Stimulated activated naive CD8-positive, alpha-beta T cell treated with anti-CD3 and anti-CD28 coated beads, Interleukin-15, amount 100 ng/mL, for 72 hours (primary cell): ENCODE measurements at regions not wholly inside any gene's neighbourhood (a gene's known extent, or its start where the extent isn't known, plus 50 kb on each side); places are given as distances from the start of the nearest gene placed in this dataset.

Source experiments
- ATAC-seq: fragments of 150-1000 bp; cut with Tn5 transposase; 2 replicates; pipeline ENCODE4 v1.10.0; 2021; ENCODE audit warnings: mild to moderate bottlenecking, moderate library complexity
- DNase-seq, 2 donors: peaks; one replicate each; pipeline ENCODE4 v3.0.0; 2021 to 2022
- H3K27ac Mint-ChIP-seq, 2 donors: one replicate each; pipeline ENCODE4 v1.8.0; 2022; ENCODE audit warnings: mild to moderate bottlenecking in 2 of 2, mixed read lengths in 2 of 2, moderate library complexity in 2 of 2
- H3K27me3 Mint-ChIP-seq: one replicate; pipeline ENCODE4 v1.8.0; 2022; ENCODE audit warnings: mixed read lengths
- H3K4me1 Mint-ChIP-seq: one replicate; pipeline ENCODE4 v1.8.0; 2022; ENCODE audit warnings: mild to moderate bottlenecking, mixed read lengths
- H3K4me3 Mint-ChIP-seq, 2 donors: one replicate each; pipeline ENCODE4 v1.8.0; 2022; ENCODE audit warnings: mild to moderate bottlenecking in 2 of 2, mixed read lengths in 2 of 2, moderate library complexity in 1 of 2
- H3K9me3 Mint-ChIP-seq, 2 donors: one replicate each; pipeline ENCODE4 v1.8.0; 2022; ENCODE audit warnings: mixed read lengths in 2 of 2

DNA sequence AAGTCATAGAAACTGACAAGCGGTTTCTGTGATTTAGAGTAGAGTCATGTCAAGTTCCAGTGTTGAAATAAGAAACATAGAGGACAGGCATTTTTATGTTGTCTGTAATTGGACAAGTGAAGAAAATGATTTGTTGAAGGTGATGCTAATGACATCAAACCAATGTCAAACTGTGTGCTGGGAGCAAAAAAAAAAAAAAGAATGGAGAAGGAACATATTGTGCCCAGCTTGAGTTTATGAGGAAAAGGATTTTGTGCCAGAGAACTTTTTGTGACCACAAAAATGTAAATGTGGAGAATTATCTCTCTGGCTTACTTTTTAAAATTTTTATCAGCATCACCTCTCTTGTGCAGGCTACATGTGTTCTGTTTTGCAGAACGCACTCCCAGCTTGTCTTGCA, 495.7 kb downstream of the RAPGEF2 start:
- ATAC-seq (no peak), DNase-seq (no peak)
- peaks cover 6% of the 10 kb centered on the region for H3K27me3 Mint-ChIP-seq
- H3K27ac Mint-ChIP-seq: peak overlapping the region in 1 of 2 donors; percentile 10
- H3K4me1 Mint-ChIP-seq: no peaks in the 10 kb centered on the region
- H3K4me3 Mint-ChIP-seq: no peak overlapping the region
- H3K9me3 Mint-ChIP-seq: no peaks in the 10 kb centered on the region

DNA sequence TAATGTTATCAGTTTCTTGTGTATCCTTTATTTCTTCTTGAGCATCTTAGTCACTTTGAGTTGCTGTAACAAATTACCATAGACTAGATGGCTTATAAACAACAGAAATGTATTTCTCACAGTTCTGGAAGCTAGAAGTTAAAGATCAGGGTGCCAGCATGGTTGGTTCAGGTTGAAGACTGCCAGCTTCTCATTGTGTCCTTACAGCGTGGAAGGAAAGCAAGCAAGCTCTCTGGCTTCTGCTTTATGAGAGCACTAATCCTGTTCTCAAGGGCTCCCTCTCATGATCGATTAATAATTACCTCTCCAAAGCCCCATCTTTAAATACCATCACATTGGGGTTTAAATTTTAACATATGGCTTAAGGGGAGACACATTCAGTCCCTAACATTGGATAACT, 497.2 kb downstream of the RAPGEF2 start:
- no peak for ATAC-seq
- Mint-ChIP-seq H3K27me3 (peaks cover 3% of the 10 kb centered on the region), H3K9me3 (no peaks in the 10 kb centered on the region), H3K27ac (no peak overlapping the region), H3K4me3 (no peak overlapping the region), H3K4me1 (no peaks in the 10 kb centered on the region)
- no peak for DNase-seq

DNA sequence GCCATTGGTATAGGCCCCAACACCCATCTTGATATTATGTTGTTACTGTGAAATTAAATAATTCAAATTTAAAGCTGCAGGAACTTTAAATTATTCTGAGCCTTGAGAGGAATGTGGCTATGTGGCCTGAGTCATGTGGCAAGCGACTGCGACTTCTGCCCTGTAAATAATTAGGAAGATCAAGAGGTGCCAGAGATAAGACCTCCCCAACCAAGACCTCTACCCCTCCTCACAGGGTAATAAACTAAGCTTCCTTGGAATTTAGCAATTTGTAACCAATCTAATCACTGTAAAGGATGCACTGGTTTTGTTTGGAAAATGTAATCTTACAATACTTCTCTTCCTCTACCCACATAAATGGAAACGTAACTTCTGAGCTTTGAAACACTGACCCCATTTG, 501.9 kb downstream of the RAPGEF2 start:
- Mint-ChIP-seq H3K4me1 (no peaks in the 10 kb centered on the region), H3K9me3 (no peaks in the 10 kb centered on the region), H3K4me3 (no peak overlapping the region), H3K27me3 (no peaks in the 10 kb centered on the region), H3K27ac (no peak overlapping the region)
- no peak for DNase-seq
- ATAC-seq: no peak

DNA sequence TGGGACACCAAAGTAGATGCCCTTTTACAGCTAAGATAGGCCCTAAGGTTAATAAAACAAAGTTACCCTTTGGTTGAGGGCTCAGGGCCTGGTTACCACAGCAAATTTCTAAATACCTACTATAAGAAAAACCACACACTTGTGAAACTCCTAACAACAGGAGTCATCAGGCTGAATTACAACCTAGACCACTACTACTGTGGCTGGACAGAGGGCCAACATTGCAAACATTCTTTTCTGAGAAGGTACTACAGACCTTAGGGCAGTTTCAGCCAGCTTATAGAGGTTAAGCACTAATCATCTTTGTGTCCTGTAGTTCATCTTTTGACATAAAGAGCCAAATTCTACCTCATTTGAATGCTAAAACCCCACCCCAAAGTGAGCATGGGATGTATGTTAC, 504.0 kb downstream of the RAPGEF2 start:
- ATAC-seq (no peak), DNase-seq (no peak)
- Mint-ChIP-seq H3K9me3 (no peaks in the 10 kb centered on the region), H3K27ac (no peak overlapping the region), H3K4me3 (no peak overlapping the region), H3K4me1 (no peaks in the 10 kb centered on the region), H3K27me3 (no peaks in the 10 kb centered on the region)

DNA sequence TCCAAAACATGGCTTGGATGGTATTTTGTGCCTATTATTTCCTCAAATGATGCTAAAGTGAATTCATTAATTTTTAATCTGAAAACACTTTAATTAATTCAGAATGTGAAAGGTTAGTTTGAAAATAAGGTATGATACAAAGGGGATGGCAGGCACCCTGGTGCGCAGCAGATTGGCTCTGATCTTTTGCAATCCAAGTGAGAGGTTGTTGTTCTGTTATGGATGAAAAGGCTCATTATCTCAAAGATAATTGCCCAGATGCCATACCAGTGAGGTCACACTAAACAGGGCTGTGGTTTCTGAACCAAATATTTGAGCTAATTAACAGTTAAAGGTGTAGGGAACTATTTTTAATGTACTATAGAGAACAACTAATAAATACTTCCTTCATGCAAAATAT, 504.9 kb downstream of the RAPGEF2 start:
- no peak for ATAC-seq
- Mint-ChIP-seq H3K4me1 (no peaks in the 10 kb centered on the region), H3K9me3 (peaks cover 4 to 8% of the 10 kb centered on the region in 2 donors), H3K27me3 (no peaks in the 10 kb centered on the region), H3K27ac (no peak overlapping the region), H3K4me3 (no peak overlapping the region)
- no peak for DNase-seq

DNA sequence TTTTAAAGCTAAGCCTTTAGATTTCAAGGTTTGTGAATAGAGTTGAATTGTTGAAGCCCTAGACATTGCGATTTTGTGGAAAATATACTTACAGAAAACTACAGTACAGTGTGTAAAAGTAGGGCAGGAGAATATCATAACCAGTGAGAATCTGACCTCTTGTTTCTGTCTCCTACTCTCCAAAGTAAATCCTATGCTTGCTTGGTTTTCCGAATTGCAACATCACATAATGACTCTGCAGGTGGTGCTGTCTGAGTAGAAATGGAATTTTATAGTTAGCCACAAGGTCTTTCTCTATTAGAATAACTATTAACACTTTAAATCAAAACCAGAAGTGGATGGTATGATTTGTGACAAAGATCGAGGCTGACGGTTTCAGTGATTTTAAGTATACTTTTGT, 505.6 kb downstream of the RAPGEF2 start:
- DNase-seq (no peak), ATAC-seq (no peak)
- Mint-ChIP-seq H3K4me1 (no peaks in the 10 kb centered on the region), H3K27ac (no peak overlapping the region), H3K4me3 (no peak overlapping the region), H3K9me3 (peaks cover 4 to 8% of the 10 kb centered on the region in 2 donors), H3K27me3 (no peaks in the 10 kb centered on the region)

DNA sequence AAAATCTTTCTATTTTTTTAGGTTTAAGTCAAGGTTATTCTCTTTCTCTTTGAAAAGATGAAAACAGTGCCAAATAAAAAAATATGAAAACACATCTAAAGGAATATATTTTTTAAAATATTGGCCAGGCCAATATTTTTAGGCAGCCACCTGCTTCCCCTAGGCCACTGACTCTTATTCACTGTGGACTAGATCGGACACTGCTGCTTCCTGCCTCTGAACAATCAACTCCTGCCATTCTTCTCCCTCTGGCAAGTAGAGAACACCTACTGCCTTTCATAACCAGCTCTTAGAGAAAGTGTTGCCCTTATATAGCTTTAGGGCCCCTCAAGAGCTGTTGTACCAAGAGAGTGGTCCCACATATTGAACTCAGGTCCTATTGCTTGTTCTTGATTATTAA, 529.2 kb downstream of the RAPGEF2 start:
- Mint-ChIP-seq H3K27ac (no peak overlapping the region), H3K4me3 (no peak overlapping the region), H3K4me1 (no peaks in the 10 kb centered on the region), H3K27me3 (no peaks in the 10 kb centered on the region), H3K9me3 (no peaks in the 10 kb centered on the region)
- no peak for DNase-seq
- no peak for ATAC-seq

DNA sequence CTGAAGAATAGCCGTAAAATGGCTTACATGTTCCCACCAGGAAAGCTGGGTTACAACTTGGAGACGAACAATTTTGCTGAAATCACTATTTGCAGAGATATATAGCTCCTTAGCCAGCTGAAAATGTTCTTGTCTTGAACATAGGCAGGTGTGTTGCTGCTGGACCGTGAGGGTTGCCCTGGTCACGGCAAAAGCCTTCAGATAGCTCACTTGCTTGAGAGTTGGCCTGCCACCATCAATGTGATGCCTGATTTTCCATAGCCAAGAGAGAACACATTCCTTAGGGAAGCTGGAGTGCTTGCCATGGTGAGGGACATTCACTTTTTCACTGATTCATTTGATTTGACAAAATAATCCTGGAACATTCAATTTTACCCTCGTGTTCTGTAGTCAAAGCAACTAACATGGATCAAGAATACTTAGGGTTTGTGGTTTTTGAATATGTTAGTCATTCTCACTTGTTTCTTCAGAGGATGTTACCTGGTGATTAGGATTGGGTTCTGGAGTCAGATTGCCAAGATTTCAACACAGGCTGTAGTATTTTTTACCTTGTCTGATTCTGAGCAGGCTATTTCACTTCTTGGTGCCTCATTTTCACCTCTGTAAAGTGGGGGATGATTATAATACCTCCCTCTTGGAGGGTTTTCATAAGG, 536.9 kb downstream of the RAPGEF2 start:
- no peaks in the 10 kb centered on the region for H3K4me1 Mint-ChIP-seq
- ATAC-seq: no peak
- H3K27ac Mint-ChIP-seq: no peak overlapping the region
- no peaks in the 10 kb centered on the region for H3K27me3 Mint-ChIP-seq
- peaks cover 4 to 10% of the 10 kb centered on the region in 2 donors for H3K9me3 Mint-ChIP-seq
- no peak overlapping the region for H3K4me3 Mint-ChIP-seq
- DNase-seq: no peak

DNA sequence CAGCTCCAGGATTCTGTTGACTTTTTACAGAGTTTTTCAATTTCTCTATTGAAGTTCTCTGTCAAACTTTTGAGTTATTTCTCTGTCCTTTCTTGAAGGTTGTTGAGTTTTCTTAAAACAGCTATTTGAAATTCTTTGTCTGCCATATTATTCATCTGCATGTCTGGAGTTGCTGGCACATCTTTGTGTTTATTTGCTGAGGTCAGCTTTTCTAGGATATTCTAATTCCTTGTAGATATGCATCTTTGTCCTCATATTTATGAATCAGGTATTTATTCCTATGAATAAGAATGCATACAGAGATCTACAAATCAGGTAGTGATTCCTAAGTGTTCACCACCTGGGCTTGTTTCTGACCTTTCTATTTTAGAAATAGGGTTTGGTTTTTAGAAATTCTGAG, 546.4 kb downstream of the RAPGEF2 start:
- no peak for DNase-seq
- Mint-ChIP-seq H3K27ac (no peak overlapping the region), H3K4me1 (no peaks in the 10 kb centered on the region), H3K27me3 (no peaks in the 10 kb centered on the region), H3K4me3 (no peak overlapping the region), H3K9me3 (peaks cover 0 to 11% of the 10 kb centered on the region in 2 donors)
- no peak for ATAC-seq

DNA sequence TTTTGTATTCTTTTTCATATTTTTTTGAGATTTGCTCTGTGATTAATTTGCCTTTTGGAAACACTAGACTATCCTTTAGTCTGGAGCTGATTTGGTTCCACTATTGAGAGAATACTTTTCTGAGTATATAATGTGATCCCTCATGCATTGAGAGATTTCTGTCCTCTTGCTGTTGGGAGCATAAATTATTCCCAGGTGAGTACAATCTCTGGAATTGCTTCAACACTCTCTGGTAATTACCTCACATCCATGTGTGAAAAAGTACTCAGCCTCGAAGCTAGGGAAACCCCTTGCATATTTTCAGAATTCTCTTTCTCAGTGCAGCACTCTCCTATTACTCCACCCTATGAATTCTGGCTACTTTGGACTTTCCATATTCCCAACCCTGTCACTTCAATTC, 550.0 kb downstream of the RAPGEF2 start:
- DNase-seq (no peak), ATAC-seq (no peak)
- H3K9me3 Mint-ChIP-seq: peaks cover 0 to 11% of the 10 kb centered on the region in 2 donors
- H3K4me3 Mint-ChIP-seq: no peak overlapping the region
- H3K4me1 Mint-ChIP-seq: no peaks in the 10 kb centered on the region
- no peaks in the 10 kb centered on the region for H3K27me3 Mint-ChIP-seq
- no peak overlapping the region for H3K27ac Mint-ChIP-seq

DNA sequence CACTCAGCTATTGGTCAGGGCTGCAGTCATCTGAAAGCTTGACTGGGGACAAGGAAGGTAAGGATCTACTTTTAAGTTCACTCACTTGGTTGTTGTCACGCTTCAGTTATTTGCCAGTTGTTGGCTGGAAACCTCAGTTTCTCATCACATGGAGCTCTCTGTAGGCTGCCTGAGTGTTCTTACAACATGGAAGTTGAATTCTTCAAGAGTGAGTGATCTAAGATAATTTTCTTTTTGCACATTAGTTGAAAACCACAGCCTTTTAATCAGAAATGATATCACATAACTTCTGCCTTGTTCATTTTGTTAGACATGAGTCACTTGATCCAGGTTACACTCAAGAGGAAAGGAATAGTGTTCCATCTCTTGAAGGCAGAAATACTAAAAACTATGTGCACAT, 552.7 kb downstream of the RAPGEF2 start:
- no peaks in the 10 kb centered on the region for H3K27me3 Mint-ChIP-seq
- no peak for DNase-seq
- no peak overlapping the region for H3K27ac Mint-ChIP-seq
- H3K4me3 Mint-ChIP-seq: no peak overlapping the region
- no peaks in the 10 kb centered on the region for H3K4me1 Mint-ChIP-seq
- ATAC-seq: no peak
- H3K9me3 Mint-ChIP-seq: peaks cover 0 to 4% of the 10 kb centered on the region in 2 donors

DNA sequence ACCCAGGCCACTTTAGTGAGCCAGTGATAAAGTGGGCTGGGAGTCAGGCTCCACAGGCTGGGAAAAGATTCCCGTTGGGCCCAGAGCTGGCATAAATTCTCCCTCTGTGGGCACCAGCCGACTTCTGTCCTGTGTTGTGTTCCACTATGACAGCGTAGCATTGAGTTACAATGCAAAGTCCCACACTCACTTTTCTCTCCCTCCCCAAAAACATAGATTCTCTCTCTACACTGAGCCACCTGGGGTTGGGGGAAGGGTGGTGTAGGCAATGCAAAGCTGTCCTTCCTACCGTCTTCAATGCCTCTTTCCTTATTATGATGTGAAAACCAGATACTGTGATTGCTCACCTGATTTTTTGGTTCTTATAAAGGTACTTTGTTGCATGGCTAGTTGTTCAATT, 566.2 kb downstream of the RAPGEF2 start:
- Mint-ChIP-seq H3K4me1 (no peaks in the 10 kb centered on the region), H3K4me3 (no peak overlapping the region), H3K27me3 (no peaks in the 10 kb centered on the region), H3K27ac (no peak overlapping the region), H3K9me3 (peaks cover 0 to 8% of the 10 kb centered on the region in 2 donors)
- no peak for ATAC-seq
- DNase-seq: no peak

DNA sequence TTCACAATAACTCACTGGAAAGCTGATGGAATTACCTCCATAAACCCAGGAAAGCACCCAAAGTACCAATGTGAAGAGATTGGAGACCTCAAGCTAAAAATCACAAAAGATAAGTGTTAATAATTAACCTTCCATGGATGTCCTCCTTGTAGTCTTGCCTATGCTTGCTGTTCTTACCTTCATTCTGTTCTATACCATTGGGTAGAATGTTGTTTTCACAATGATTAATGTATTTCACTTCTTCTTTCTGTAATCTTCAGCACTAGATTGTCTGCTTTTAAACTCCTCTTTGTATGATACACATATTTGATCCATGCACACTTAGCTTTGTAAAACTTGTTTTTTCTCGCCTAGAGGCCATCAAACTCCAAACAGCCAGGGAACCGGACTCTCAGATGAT, 570.3 kb downstream of the RAPGEF2 start:
- H3K27ac Mint-ChIP-seq: no peak overlapping the region
- H3K9me3 Mint-ChIP-seq: no peaks in the 10 kb centered on the region
- no peak overlapping the region for H3K4me3 Mint-ChIP-seq
- DNase-seq: no peak
- H3K27me3 Mint-ChIP-seq: no peaks in the 10 kb centered on the region
- H3K4me1 Mint-ChIP-seq: no peaks in the 10 kb centered on the region
- no peak for ATAC-seq

DNA sequence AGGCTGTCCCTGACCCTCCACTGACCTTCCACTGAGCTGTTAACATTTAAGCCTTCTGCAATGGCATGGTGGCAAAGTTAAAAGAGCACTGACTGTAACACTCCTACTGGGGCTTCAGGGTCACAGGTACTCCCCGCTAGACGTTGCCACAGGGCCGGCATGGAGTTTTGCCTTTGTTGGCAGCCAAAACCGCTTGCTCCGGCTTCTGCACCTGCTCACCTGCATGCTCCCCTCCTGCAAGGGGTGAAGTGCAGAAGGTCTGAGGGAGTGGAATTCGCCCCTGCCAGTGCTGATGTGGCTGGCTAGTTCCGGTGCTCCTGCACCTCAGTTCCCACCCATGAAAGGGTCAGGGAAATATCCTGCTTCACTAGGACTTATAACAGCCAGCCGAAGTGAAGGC, 571.4 kb downstream of the RAPGEF2 start:
- no peak overlapping the region for H3K27ac Mint-ChIP-seq
- H3K4me3 Mint-ChIP-seq: no peak overlapping the region
- H3K27me3 Mint-ChIP-seq: no peaks in the 10 kb centered on the region
- H3K4me1 Mint-ChIP-seq: no peaks in the 10 kb centered on the region
- H3K9me3 Mint-ChIP-seq: no peaks in the 10 kb centered on the region
- ATAC-seq: no peak
- DNase-seq: no peak

DNA sequence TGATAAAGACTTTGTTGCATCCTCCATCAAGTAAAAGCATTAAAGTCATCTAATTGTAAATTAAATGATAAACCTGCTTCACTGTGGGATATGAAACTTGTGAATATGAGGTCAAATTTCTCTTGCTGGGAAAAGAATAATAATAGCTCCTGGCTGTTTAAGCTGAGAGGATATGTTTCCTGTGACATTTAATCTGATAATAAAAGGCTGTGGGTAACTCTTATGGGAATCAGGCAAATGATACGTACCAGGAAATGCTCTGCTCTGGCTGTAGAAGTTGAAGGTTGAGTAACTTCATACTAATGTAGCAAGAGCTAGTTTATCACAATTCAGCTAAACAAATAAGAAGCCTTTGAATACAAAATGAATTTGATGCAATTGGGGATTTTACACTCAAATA, 574.6 kb downstream of the RAPGEF2 start:
- DNase-seq: no peak
- H3K9me3 Mint-ChIP-seq: peaks cover 0 to 8% of the 10 kb centered on the region in 2 donors
- ATAC-seq: no peak

DNA sequence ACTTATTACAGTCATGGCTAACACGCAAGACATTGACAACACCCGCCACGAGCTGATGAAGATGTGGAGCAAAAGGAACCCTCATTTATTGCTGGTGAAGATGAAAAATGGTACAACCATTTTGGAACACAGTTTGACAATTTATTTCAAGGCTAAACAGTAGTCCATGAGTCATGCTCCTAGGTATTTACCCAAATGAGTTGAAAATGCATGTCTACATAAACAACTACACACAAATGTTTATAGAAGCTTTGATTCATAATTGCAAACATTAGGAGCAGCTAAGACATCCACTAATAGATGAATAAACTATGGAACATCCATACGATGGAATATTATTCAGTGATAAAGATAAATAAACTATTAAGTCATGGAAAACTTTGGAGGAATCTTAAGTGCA, 580.1 kb downstream of the RAPGEF2 start:
- Mint-ChIP-seq H3K27me3 (no peaks in the 10 kb centered on the region), H3K4me3 (no peak overlapping the region), H3K9me3 (peaks cover 0 to 16% of the 10 kb centered on the region in 2 donors), H3K27ac (no peak overlapping the region), H3K4me1 (no peaks in the 10 kb centered on the region)
- no peak for ATAC-seq
- DNase-seq: no peak

More for the DNA sequence above, 574.6 kb downstream of the RAPGEF2 start:
- H3K4me3 Mint-ChIP-seq: no peak overlapping the region
- H3K27ac Mint-ChIP-seq: no peak overlapping the region
- no peaks in the 10 kb centered on the region for H3K4me1 Mint-ChIP-seq
- H3K27me3 Mint-ChIP-seq: no peaks in the 10 kb centered on the region

DNA sequence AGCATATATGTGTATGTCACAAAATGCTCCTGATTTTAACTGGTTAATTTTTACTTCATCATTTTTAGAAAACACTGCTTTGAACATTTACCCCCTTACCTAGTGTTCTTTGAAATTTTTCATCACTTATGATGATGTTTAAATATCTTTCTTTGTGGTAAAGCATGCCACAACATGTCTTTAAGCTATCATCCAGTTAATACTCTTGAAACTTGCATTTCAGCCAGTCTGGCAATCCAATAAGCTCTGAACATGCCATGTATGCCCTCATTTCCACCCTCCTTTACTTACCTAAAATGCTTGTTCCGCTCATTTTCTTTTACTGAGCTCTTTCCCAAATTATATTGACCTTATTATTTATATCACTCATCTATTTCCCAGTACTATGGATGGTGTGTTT, 581.2 kb downstream of the RAPGEF2 start:
- DNase-seq (no peak), ATAC-seq (no peak)
- no peak overlapping the region for H3K4me3 Mint-ChIP-seq
- H3K27ac Mint-ChIP-seq: no peak overlapping the region
- no peaks in the 10 kb centered on the region for H3K4me1 Mint-ChIP-seq
- H3K27me3 Mint-ChIP-seq: no peaks in the 10 kb centered on the region
- peaks cover 5 to 19% of the 10 kb centered on the region in 2 donors for H3K9me3 Mint-ChIP-seq
